Mesenchymal stem cell (in vitro differentiated cells and primary cell): ENCODE measurements at regions not wholly inside any gene's neighbourhood (a gene's known extent, or its start where the extent isn't known, plus 50 kb on each side); places are given as distances from the start of the nearest gene placed in this dataset.

ENCODE experiments used
- DNase-seq: peaks from one replicate; pipeline ENCODE4 v3.0.0-alpha.2; 2013
- H2AFZ ChIP-seq: one replicate; pipeline ENCODE4 v1.6.1; 2013; ENCODE audit warnings: low read depth, mild to moderate bottlenecking, control low read depth, inconsistent platforms, low read length, moderate library complexity
- H2AK5ac ChIP-seq: 2 replicates; pipeline ENCODE4 v1.6.1; 2013; ENCODE audit warnings: low read length, moderate library complexity, mild to moderate bottlenecking, inconsistent platforms; ENCODE audit not compliant: severe bottlenecking
- H2BK120ac ChIP-seq: one replicate; pipeline ENCODE4 v1.6.1; 2013; ENCODE audit warnings: low read depth, mild to moderate bottlenecking, inconsistent platforms, low read length, moderate library complexity
- H2BK12ac ChIP-seq, 2 experiments: one replicate each; pipeline ENCODE4 v1.6.1; 2013; ENCODE audit warnings: inconsistent platforms in 2 of 2, low read length in 2 of 2, mild to moderate bottlenecking in 2 of 2, moderate library complexity in 2 of 2, control low read depth in 1 of 2
- H2BK15ac ChIP-seq: one replicate; pipeline ENCODE4 v1.6.1; 2013; ENCODE audit warnings: mild to moderate bottlenecking, low read depth, inconsistent platforms; ENCODE audit not compliant: poor library complexity, severe bottlenecking
- H2BK5ac ChIP-seq: 2 replicates; pipeline ENCODE4 v1.6.1; 2013; ENCODE audit warnings: low read depth, mild to moderate bottlenecking, low read length, control low read depth, inconsistent platforms; ENCODE audit not compliant: poor library complexity, severe bottlenecking
- H3K14ac ChIP-seq, 2 experiments: one replicate each; pipeline ENCODE4 v1.6.1; 2013; ENCODE audit warnings: inconsistent platforms in 2 of 2, low read length in 2 of 2, control low read depth in 1 of 2, mild to moderate bottlenecking in 1 of 2, moderate library complexity in 1 of 2
- H3K18ac ChIP-seq, 2 experiments: one replicate each; pipeline ENCODE4 v1.6.1; 2013; ENCODE audit warnings: inconsistent platforms in 2 of 2, low read length in 2 of 2, control low read depth in 1 of 2, low read depth in 1 of 2, mild to moderate bottlenecking in 1 of 2
- H3K23ac ChIP-seq, 2 experiments: one replicate each; pipeline ENCODE4 v1.6.1; 2013; ENCODE audit warnings: inconsistent platforms in 2 of 2, low read length in 2 of 2, mild to moderate bottlenecking in 2 of 2, moderate library complexity in 2 of 2, control low read depth in 1 of 2
- H3K27ac ChIP-seq: 2 replicates; pipeline ENCODE4 v1.5.1; 2013; ENCODE audit warnings: mild to moderate bottlenecking, moderate library complexity, low read length, control low read depth, inconsistent platforms; ENCODE audit not compliant: poor library complexity, severe bottlenecking
- H3K27me3 ChIP-seq, 2 experiments: 2 replicates each; pipeline versions ENCODE4 v1.6.1 to v1.7.0; 2013; ENCODE audit warnings: low read length in 2 of 2, mild to moderate bottlenecking in 2 of 2, moderate library complexity in 2 of 2, control low read depth in 1 of 2, inconsistent platforms in 1 of 2; ENCODE audit not compliant: control insufficient read depth in 1 of 2, insufficient read depth in 1 of 2
- H3K36me3 ChIP-seq, 2 experiments: 2 replicates each; pipeline versions ENCODE4 v1.6.1 to v1.7.0; 2013; ENCODE audit warnings: low read length in 2 of 2, control low read depth in 1 of 2, inconsistent platforms in 1 of 2, low read depth in 1 of 2, mild to moderate bottlenecking in 1 of 2; ENCODE audit not compliant: insufficient read depth in 2 of 2, control insufficient read depth in 1 of 2
- H3K4ac ChIP-seq, 2 experiments: one replicate each; pipeline ENCODE4 v1.6.1; 2013; ENCODE audit warnings: inconsistent platforms in 2 of 2, low read length in 2 of 2, mild to moderate bottlenecking in 2 of 2, moderate library complexity in 2 of 2, control low read depth in 1 of 2, low read depth in 1 of 2
- H3K4me1 ChIP-seq: 2 replicates; pipeline ENCODE4 v1.6.1; 2013; ENCODE audit warnings: low read depth, low read length, control low read depth; ENCODE audit not compliant: control insufficient read depth, insufficient read depth
- H3K4me2 ChIP-seq: 2 replicates; pipeline ENCODE4 v1.6.1; 2013; ENCODE audit warnings: low read length, mild to moderate bottlenecking, inconsistent platforms; ENCODE audit not compliant: poor library complexity, severe bottlenecking
- H3K4me3 ChIP-seq, 2 experiments: 2 replicates each; pipeline versions ENCODE4 v1.5.1 to v1.7.0; 2013; ENCODE audit warnings: low read length in 2 of 2, mild to moderate bottlenecking in 2 of 2, control low read depth in 1 of 2, low read depth in 1 of 2; ENCODE audit not compliant: insufficient read depth in 1 of 2
- H3K79me1 ChIP-seq: replicated peaks from 2 replicates; pipeline ENCODE4 v1.6.1; 2013; ENCODE audit warnings: mild to moderate bottlenecking, control low read depth, low read length, inconsistent platforms; ENCODE audit not compliant: poor library complexity, severe bottlenecking
- H3K9ac ChIP-seq: 2 replicates; pipeline ENCODE4 v1.7.0; 2013; ENCODE audit warnings: mild to moderate bottlenecking, low read length, moderate library complexity
- H3K9me3 ChIP-seq: 2 replicates; pipeline ENCODE4 v1.7.0; 2013; ENCODE audit warnings: mild to moderate bottlenecking, low read length; ENCODE audit not compliant: control insufficient read depth
- H4K8ac ChIP-seq: one replicate; pipeline ENCODE4 v1.6.1; 2013; ENCODE audit warnings: inconsistent platforms, mild to moderate bottlenecking, low read length, moderate library complexity
- H4K91ac ChIP-seq: one replicate; pipeline ENCODE4 v1.6.1; 2013; ENCODE audit warnings: mild to moderate bottlenecking, low read length, inconsistent platforms
- WGBS: methylation state at CpG from one replicate; pipeline ENCODE4 v1.1.7; 2013; ENCODE audit warnings: mixed read lengths; 5-methylcytosine and 5-hydroxymethylcytosine counted together

DNA sequence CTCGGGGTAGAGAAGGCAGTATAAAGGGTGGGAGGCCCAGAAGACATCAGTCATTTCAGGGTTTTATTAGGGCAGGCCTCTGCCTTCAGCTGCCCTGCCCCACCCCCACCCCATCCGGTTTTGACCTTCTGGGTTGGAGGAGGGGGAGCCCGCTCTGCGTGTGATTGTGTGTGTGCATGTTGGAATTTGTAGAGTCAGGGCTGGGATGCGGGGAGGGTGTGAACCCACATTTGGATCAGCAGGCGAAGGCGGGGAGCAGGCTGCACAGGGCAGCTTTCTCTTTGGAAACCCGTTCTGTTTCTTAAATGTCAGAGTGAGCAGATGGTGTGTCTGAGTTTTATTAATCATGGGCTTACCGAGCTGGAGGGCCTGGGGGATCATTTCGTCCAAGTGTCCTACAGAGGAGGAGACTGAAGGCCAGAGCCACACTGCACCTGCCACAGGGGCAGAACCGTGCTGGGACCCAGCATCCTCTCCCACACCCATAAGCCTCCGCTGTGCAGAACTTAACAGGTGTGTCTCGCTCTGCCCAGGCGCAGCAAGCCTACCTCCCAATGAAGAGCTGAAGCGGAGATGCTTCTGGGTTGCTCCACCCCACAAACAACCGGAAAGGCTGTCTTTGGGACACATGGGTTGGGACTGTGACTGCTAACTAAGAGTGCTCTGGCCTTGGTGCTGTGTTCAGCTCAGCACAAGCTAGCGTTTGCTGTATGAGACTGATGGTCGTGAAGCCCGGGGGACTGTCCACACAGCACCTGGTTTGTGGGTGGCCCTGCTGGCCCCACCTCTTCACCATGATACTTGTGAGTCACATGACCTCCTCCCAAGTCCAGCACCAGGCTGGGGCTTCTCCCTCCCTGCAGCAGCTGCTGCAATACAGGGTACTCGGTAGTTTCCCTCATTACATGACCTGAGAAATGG lies 70.9 kb upstream of the GSE1 start:
- peaks cover 8% of the 10 kb centered on the region for H3K9me3 ChIP-seq
- H3K79me1 ChIP-seq = peaks cover 6% of the 10 kb centered on the region
- no peak overlapping the region for H3K27ac ChIP-seq
- no peak overlapping the region for H2AK5ac ChIP-seq
- no peak overlapping the region for H3K4ac ChIP-seq
- DNase-seq = no peak
- no peak overlapping the region for H4K91ac ChIP-seq
- H3K14ac ChIP-seq = peak overlapping the region in 1 of 2 experiments; percentile 29
- H2BK12ac ChIP-seq = no peak overlapping the region
- H3K36me3 ChIP-seq = peaks cover 0 to 4% of the 10 kb centered on the region in 2 experiments
- no peak overlapping the region for H3K18ac ChIP-seq
- no peak overlapping the region for H2BK120ac ChIP-seq
- 65% methylated on average over 20 of the region's 20 CpGs for WGBS
- no peak overlapping the region for H3K23ac ChIP-seq
- H3K27me3 ChIP-seq = no peaks in the 10 kb centered on the region
- no peak overlapping the region for H2BK15ac ChIP-seq
- H2AFZ ChIP-seq = no peak overlapping the region
- H2BK5ac ChIP-seq = no peak overlapping the region
- H3K4me1 ChIP-seq = peaks cover 14% of the 10 kb centered on the region
- H3K4me2 ChIP-seq = no peak overlapping the region
- no peak overlapping the region for H4K8ac ChIP-seq
- H3K9ac ChIP-seq = no peak overlapping the region
- H3K4me3 ChIP-seq = peak overlapping the region in 1 of 2 experiments; percentile 4

DNA sequence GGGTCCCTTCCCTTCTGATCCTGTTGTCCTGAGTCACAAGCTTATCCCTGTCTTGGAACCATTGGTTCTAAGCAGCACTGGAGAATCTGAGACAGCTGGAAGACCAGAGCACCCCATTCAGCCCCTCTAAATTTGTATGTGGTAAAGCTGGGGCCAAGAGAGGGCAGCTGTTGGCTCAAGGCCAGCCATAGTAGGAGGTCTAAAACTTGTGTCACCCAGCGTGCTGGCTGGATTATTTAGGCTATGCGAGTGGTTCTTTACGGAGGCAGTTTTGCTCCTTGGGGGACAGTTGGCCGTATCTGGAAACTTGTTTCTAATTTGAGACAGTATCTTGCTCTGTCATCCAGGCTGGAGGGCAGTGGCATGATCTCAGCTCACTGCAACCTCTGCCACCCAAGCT lies 69.6 kb upstream of the GSE1 start:
- no peak overlapping the region for H3K4me3 ChIP-seq
- no peak overlapping the region for H3K18ac ChIP-seq
- DNase-seq = no peak
- no peak overlapping the region for H2AK5ac ChIP-seq
- H2BK12ac ChIP-seq = no peak overlapping the region
- peaks cover 6% of the 10 kb centered on the region for H3K79me1 ChIP-seq
- 89% methylated on average over 4 of the region's 4 CpGs for WGBS
- no peak overlapping the region for H3K4ac ChIP-seq
- H3K4me1 ChIP-seq = peaks cover 14% of the 10 kb centered on the region
- no peak overlapping the region for H4K91ac ChIP-seq
- no peak overlapping the region for H2BK15ac ChIP-seq
- no peak overlapping the region for H4K8ac ChIP-seq
- no peak overlapping the region for H2BK120ac ChIP-seq
- no peak overlapping the region for H3K9ac ChIP-seq
- H3K23ac ChIP-seq = no peak overlapping the region
- H2AFZ ChIP-seq = no peak overlapping the region
- H3K9me3 ChIP-seq = peaks cover 8% of the 10 kb centered on the region
- no peaks in the 10 kb centered on the region for H3K27me3 ChIP-seq
- H2BK5ac ChIP-seq = no peak overlapping the region
- H3K36me3 ChIP-seq = peaks cover 0 to 4% of the 10 kb centered on the region in 2 experiments
- no peak overlapping the region for H3K14ac ChIP-seq
- no peak overlapping the region for H3K4me2 ChIP-seq
- H3K27ac ChIP-seq = no peak overlapping the region

DNA sequence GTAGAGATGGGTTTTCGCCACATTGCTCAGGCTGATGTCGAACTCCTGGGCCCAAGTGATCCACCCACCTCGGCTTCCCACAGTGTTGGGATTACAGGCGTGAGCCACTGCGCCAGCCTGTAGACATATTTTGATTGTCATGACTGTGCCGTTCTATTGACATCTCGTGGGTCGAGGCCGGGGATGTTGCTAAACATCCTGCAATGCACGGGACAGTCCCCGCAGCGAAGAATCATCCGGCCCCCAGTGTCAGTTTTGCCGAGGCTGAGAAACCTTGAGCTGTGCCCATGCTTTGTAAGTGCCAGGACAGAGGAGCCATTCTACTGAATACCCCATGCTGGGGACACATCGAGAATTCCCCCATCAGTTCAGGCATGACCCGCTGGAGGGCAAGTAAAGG lies 69.1 kb upstream of the GSE1 start:
- no peak for DNase-seq
- Histone ChIP-seq H4K91ac (no peak overlapping the region), H3K36me3 (peaks cover 0 to 4% of the 10 kb centered on the region in 2 experiments), H3K4me2 (no peak overlapping the region), H3K23ac (no peak overlapping the region), H2BK15ac (no peak overlapping the region), H3K18ac (no peak overlapping the region), H3K9me3 (peaks cover 8% of the 10 kb centered on the region), H3K4me3 (no peak overlapping the region), H2BK120ac (no peak overlapping the region), H3K27ac (no peak overlapping the region), H4K8ac (peak overlapping the region; percentile 22), H3K27me3 (no peaks in the 10 kb centered on the region), H3K4me1 (peaks cover 14% of the 10 kb centered on the region), H2AK5ac (no peak overlapping the region), H2AFZ (no peak overlapping the region), H3K79me1 (peaks cover 6% of the 10 kb centered on the region), H3K4ac (no peak overlapping the region), H2BK12ac (no peak overlapping the region), H2BK5ac (no peak overlapping the region), H3K14ac (no peak overlapping the region), H3K9ac (no peak overlapping the region)
- WGBS = 95% methylated on average over 16 of the region's 16 CpGs

DNA sequence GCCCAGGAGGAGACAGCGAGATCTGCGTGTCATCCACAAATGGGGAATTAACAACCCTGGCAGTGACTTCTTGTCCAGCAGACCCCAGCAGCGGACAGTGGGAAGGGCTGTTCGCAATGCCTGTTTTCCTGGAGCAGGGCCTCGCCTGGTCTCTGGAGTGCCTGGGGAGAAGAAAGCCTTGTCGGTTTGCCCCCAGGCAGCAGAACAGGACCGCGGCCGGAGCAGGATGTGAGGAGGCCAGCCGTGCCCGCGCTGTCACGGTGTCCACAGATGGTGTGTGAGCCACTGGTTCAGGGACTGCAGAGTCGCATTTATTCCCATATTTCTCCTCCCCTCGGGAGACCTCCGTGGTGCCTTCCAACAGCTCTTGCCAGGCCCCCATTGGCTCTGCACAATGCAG lies 68.5 kb upstream of the GSE1 start:
- H4K8ac ChIP-seq = no peak overlapping the region
- H3K9me3 ChIP-seq = peaks cover 4% of the 10 kb centered on the region
- no peak overlapping the region for H2AFZ ChIP-seq
- H2BK12ac ChIP-seq = no peak overlapping the region
- no peak for DNase-seq
- H3K36me3 ChIP-seq = peaks cover 0 to 4% of the 10 kb centered on the region in 2 experiments
- no peak overlapping the region for H2BK120ac ChIP-seq
- H3K4me3 ChIP-seq = no peak overlapping the region
- H4K91ac ChIP-seq = no peak overlapping the region
- H3K23ac ChIP-seq = no peak overlapping the region
- WGBS = 85% methylated on average over 16 of the region's 16 CpGs
- H3K4me2 ChIP-seq = no peak overlapping the region
- peaks cover 14% of the 10 kb centered on the region for H3K4me1 ChIP-seq
- H3K79me1 ChIP-seq = peaks cover 6% of the 10 kb centered on the region
- H3K4ac ChIP-seq = no peak overlapping the region
- H3K27ac ChIP-seq = no peak overlapping the region
- H3K27me3 ChIP-seq = no peaks in the 10 kb centered on the region
- H2AK5ac ChIP-seq = no peak overlapping the region
- H3K14ac ChIP-seq = no peak overlapping the region
- H3K9ac ChIP-seq = no peak overlapping the region
- no peak overlapping the region for H2BK15ac ChIP-seq
- H3K18ac ChIP-seq = no peak overlapping the region
- H2BK5ac ChIP-seq = no peak overlapping the region
